ENCODE measurements at regions not wholly inside any gene's neighbourhood (a gene's known extent, or its start where the extent isn't known, plus 50 kb on each side); places are given as distances from the start of the nearest gene placed in this dataset.
"Not testable (repeated sequence)": the region's sequence is repeated elsewhere in the genome, so short reads cannot be mapped to it uniquely, and the experiment has no call there.

- no peak for DNase-seq (ENCODE audit: low spot score)
Observed at GRCh38 chr18:1488957-1489356, 584.3 kb downstream of the ADCYAP1 start.

DNA sequence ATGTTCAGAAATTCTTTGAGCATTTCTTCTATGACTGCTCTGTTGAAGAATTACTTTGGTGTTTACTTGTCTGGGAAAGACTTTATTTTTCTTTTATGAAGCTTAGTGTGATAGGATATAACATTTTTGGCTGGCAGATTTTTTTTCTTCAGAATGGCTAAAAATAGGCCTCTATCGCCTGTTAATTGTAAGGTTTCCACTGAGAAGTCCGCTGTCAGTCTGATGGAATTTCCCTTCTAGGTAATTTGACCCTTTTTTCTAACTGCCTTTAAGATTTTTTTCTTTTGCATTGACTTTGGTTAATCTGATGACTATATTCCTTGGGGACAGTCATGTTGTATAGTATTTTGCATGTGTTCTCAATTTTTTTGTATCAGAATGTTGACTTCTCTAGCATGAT, 590.7 kb downstream of the ADCYAP1 start:
- no peak for DNase-seq (ENCODE audit: low spot score)

- no peak for DNase-seq (ENCODE audit: low spot score)
Observed at GRCh38 chr18:1496096-1496495, 591.4 kb downstream of the ADCYAP1 start.

- no peak for DNase-seq (ENCODE audit: low spot score)
Observed at GRCh38 chr18:1498216-1498615, 593.5 kb downstream of the ADCYAP1 start.

- no peak for DNase-seq (ENCODE audit: low spot score)
Observed at GRCh38 chr18:1499265-1499664, 594.6 kb downstream of the ADCYAP1 start.

DNA sequence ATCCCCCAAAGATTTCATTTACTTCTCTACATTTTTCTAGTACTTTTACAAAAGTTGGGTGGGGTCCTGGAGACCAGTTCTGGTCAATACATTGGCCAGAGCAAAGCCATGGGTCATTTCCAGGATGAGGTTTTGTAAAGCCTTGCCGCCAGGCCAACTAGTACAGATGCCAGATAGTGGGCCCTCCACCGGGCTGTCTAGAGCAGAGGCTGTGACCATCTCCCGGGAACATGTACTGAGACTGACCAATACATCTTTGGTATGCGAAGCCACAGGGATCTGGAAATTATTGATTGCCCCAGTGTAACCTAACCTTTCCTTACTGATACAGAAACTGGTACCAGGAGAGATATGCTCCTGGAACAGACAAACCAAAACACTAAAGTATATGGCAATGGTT, 599.2 kb downstream of the ADCYAP1 start:
- DNase-seq (ENCODE audit: low spot score), result no peak

DNA sequence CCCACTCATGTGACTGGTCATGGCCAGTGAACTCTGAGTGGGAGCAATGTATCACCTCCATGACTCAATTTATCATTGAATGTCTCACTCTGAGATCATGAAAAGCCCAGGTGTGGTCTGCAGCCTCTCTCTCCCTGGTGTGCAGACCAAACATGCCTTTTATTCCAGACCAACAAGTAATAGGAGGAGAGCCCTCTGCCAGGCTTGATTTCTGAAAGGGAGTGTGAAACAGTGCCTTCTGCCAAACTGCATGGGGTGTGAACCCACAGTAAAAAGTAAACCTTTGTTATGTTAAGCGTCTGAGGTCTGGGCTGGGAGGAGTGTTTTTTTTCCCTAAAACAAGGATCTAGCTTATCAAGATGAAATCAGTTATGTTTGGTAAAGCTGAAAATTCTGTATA, 601.2 kb downstream of the ADCYAP1 start:
- DNase-seq (ENCODE audit: low spot score), result no peak

- no peak for DNase-seq (ENCODE audit: low spot score)
Observed at GRCh38 chr18:1510542-1511179, 606.0 kb downstream of the ADCYAP1 start.

DNA sequence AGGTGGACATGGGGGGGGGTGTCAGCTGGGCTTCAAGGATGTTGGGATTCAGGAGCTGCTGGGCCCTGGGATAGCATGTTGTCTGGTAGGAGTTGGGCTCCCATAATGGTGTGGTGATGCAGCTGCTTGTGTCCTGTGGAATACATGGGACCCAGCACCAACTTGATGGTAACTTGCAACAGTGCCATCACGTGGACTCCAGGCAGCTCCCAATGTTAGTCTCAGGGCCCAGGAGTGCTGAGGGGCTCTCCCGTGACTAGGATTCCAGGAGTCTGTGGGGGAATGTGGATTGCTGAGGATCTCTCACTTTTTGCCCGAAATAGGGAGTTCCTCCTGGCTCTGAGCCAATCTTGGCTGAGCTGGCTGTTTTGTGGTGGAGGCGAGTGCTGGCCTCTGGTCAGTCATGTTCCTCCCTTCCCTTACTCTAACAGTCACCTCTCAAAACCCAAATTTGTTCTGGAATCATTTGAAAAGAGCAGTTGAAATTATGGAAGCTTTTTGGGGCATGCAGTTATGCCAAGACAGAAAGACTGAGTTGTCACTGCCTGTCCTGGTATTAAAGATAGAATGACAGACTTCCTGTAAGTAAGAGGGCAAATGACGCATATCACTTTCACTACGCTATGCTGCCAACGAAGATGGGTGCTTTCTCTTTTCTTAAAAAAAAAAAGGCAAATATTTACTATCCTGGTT, 607.1 kb downstream of the ADCYAP1 start:
- DNase-seq (ENCODE audit: low spot score), result no peak

- no peak for DNase-seq (ENCODE audit: low spot score)
Observed at GRCh38 chr18:1513519-1513918, 608.8 kb downstream of the ADCYAP1 start.

DNA sequence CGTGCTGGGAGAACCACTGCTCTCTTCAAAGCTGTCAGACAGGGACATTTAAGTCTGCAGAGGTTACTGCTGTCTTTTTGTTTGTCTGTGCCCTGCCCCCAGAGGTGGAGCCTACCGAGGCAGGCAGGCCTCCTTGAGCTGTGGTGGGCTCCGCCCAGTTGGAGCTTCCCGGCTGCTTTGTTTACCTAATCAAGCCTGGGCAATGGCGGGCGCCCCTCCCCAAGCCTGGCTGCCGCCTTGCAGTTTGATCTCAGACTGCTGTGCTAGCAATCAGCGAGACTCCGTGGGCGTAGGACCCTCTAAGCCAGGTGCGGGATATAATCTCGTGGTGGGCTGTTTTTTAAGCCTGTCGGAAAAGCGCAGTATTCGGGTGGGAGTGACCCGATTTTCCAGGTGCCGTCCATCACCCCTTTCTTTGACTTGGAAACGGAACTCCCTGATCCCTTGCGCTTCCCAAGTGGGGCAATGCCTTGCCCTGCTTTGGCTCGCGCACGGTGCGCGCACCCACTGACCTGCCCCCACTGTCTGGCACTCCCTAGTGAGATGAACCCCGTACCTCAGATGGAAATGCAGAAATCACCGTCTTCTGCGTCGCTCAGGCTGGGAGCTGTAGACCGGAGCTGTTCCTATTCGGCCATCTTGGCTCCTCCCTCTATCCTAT, 617.0 kb downstream of the ADCYAP1 start:
- not testable (repeated sequence) for DNase-seq (ENCODE audit: low spot score)

DNA sequence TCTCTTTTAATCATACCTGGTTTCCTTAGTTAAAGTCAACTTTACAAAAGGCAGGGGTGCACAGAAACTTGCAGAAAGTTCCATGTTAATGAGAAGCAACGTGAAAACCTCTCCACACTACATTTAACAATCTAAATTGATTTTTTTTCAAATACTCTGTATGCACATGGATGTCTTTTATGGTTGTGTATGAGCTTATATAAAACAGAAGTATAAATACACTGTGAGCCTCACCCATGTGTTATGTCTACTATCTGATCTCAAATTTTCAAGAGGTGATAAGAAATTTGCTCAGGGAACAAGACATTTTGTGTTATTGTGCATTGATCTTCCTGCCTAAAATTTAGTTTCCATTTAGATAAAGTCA, 617.6 kb downstream of the ADCYAP1 start:
- no peak for DNase-seq (ENCODE audit: low spot score)

DNA sequence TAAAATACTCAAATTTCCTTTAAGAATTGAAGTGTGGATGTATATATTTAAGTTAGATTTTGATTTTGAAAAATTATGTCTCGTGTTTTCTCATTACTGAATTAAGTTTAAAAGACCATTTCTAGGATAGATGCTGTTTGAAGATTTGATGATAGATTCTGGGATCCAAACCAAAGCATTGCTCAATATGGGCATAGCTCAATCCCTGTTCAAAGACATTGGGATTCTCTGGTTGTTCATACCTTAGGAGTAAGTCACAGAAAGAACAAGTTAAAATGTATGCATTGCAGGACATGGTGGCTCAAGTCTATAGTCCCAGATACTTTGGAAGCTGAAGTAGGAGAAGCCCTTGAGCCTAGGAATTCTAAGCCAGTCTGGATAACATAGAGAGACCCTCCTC, 622.3 kb downstream of the ADCYAP1 start:
- no peak for DNase-seq (ENCODE audit: low spot score)

DNA sequence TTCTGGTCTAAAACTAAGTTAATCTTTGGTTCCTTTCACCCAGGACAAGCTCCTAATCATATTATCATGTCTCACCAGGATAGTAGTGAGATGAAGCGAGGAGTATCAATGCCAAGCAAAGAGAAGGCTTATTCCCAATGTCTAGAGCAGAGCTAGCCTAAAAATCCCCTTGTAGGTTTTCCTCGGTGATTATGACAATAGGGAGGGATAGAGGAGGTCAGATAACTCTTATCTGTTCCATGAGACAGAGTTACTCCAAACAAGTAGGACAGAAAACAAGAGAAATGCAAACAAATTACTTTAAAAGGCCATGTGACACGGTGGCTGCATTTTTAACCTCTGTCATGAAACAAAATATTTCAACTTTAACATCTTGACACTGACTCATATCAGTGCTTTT, 623.1 kb downstream of the ADCYAP1 start:
- no peak for DNase-seq (ENCODE audit: low spot score)

GRCh38 chr18:1528447-1528846, 623.8 kb downstream of the ADCYAP1 start:
- no peak for DNase-seq (ENCODE audit: low spot score)

DNA sequence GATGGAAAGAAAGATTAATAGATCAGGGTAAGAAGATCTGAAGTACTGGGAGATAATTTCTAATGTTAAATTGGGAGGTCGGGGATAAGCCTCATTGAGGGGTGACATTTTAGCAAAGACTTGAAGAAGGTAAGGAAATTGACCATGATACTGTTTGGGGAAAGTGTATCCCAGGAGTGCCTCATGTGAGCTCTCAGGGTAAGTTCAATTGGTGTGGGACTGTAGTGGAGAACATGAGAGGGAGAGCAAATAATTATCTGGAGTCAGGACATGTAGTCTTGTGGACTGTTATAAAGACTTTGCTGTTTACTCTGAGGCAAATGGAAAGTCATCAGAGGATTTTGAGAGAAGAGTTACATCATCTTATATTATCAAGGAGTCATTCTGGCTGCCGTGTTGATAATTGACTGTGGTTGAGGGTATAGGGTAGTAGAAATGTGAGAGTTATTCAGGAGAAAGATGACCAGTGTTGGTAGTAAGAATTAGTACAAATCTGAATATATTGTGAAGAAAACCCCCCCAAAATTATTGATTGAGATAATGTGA, 624.4 kb downstream of the ADCYAP1 start:
- no peak for DNase-seq (ENCODE audit: low spot score)

DNA sequence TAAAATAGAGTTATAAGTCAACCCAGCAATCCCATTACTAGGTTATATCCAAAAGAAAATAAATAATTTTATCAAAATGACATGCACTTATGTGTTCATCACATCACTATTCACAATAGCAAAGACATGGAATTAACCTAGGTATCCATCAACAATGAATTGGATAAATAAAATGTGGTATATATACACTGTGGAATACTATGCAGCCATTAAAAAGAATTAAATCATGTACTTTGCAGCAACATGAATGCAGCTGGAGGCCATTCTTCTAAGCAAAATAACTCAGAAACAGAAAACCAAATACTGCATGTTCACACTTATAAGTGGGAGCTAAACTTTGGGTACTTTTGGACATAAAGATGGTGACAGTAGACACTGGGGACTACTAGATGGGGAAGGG, 626.0 kb downstream of the ADCYAP1 start:
- DNase-seq (ENCODE audit: low spot score), result no peak

DNA sequence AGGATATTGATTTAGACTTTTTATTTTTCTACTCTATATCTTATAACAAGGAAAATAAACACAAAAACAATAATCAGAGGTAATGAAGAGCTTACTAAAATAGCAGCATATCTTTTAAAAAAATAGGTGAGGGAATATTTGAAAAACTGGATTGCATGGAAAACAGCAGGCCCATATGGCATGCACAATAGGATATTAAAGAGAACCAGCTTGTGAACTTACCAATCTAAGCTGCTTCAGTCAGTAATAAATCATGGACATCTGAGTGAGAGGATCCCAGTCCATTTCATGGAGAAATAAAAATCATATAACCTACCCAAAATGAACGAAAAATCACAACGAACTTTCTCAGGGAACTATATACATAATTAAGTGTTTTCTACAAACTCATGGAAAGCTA, 634.6 kb downstream of the ADCYAP1 start:
- DNase-seq (ENCODE audit: low spot score), result no peak

DNA sequence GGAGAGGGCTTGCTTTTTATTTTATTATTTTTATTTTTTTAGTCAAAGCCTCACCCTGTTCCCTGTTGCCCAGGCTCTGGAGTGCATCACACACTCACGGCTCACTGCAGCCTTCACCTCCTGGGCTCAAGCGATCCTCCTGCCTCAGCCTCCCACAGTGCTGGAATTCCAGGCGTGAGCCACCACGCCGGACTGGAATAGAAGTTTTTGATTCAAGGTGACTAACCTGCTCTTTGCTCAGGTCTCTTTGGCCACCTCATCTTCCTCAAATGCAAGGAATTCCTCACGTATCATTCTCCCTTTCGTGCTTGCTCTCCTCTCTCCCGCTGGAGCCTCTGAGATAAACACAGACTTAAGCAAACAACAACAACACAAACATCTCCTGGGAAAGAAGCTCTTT, 636.8 kb downstream of the ADCYAP1 start:
- DNase-seq (ENCODE audit: low spot score), result no peak

DNA sequence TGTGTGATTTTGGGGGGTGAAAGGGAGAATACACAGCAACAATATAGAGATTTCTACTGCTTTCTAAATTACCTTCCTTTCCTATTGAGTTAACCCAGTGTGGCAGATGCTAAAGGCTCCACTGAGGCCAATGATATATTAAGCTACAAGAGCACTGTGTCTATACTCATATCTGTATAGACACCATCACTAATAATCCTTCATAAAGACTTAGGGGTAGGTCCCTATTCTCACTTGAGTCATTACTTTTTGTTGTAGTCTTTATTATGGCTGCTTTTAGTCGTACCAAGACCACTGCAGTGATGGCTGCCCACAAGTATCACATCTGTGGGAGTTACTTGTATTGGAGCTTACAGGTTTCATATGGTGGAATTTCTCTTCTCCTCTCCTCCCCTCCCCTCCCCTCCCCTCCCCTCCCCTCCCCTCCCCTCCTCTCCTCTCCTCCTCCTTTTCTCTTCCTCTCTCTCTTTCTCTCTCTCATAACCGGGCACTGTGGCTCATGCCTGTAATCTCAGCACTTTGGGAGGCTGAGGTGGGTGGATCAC, 637.6 kb downstream of the ADCYAP1 start:
- DNase-seq (ENCODE audit: low spot score), result no peak

DNA sequence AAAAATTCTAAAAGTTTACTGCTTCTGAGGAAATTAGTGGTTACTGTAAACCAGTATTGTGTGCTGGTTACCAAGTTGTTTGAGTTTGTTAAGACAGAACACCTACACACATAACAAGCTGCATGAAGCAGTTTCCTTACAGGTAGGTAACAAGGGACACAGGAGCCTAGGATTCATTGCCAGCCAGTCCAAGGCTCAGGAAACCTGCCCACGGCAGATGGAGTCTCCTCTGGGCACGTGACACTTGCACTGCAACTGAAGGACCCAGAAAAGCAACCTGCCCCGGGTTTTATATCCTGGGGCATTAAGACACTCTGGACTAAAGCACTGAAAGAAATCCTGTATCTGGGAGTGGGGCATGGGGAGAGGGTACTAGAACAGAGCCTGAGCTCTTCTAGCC, 639.3 kb downstream of the ADCYAP1 start:
- no peak for DNase-seq (ENCODE audit: low spot score)

- not testable (repeated sequence) for DNase-seq (ENCODE audit: low spot score)
Observed at GRCh38 chr18:1557711-1558110, 653.0 kb downstream of the ADCYAP1 start.

DNA sequence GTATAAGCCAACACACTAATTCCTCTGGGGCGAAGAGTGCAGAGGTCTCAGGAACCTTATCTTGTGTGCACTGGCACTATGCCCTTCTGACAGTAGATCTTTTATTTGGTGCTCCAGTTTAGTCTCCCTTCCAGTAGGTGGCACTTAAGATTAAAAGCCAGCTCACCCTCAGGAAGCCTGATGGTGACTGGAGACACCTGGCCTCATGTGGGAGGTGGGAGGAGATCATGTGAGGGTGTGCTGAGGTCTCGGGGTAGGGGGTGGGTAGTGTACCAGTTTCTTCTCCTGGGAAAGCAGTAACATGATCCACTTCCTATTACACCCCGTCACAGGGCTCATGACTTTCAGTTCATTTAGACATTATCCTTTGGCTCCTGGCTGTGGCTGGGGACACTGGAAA, 654.9 kb downstream of the ADCYAP1 start:
- DNase-seq (ENCODE audit: low spot score), result no peak

Measured in hematopoietic multipotent progenitor cell treated with erythropoietin and hydrocortisone succinate and interleukin-3 and kit ligand, for 17 days (in vitro differentiated cells).